ENCODE measurements at regions not wholly inside any gene's neighbourhood (a gene's known extent, or its start where the extent isn't known, plus 50 kb on each side); places are given as distances from the start of the nearest gene placed in this dataset.

DNA sequence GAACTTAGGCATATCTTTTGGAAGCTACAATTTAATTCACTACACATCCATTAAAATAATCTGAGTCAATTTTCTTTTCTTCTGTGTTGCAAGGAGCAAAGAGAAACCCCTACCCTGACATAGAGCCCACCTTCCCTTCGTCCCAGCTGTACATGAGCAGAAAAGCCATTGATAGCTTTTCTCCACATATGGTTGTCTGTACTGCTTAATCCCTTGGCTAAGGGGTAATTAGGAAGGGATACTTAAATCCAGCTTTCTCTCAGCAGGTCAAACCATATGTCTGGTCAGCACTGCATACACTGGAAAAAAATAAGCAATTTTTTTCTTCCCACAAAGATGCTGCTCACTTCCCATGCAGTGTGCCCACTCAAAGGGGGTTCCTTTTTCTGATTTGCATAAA, 94.7 kb upstream of the RAD23B start:
- TF ChIP-seq GATA3 (IDR thresholded peaks at IDR 0.05; ENCODE audit: low read depth, low read length) (no peak), GATA2 (IDR thresholded peaks at IDR 0.05; ENCODE audit: low read depth, low read length) (no peak)

GRCh38 chr9:107190061-107190935, 92.8 kb upstream of the RAD23B start:
- TF ChIP-seq GATA2 (IDR thresholded peaks at IDR 0.05; ENCODE audit: low read depth, low read length) (peak; percentile 64), GATA3 (IDR thresholded peaks at IDR 0.05; ENCODE audit: low read depth, low read length) (no peak)

DNA sequence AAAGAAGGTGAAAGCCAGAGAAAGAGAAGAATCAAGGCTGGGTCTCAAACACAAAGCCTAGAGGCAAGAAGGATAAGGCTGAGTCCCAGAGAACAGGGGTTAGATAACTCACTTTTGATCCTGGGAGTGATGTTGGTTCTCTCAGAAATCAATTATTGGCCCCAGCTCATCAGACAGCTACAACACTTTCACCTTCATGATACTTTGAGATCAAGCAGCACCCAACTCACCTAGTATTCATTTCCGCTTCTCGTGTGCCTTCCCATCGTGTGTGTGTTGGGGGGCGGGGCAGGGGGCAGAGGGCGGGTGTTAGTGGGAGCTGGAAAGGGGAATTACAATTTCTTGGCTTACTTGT, 92.2 kb upstream of the RAD23B start:
- TF ChIP-seq GATA3 (IDR thresholded peaks at IDR 0.05; ENCODE audit: low read depth, low read length), result no peak
- no peak for TF ChIP-seq GATA2 (IDR thresholded peaks at IDR 0.05; ENCODE audit: low read depth, low read length)

GRCh38 chr9:107193251-107193650, 89.8 kb upstream of the RAD23B start:
- TF ChIP-seq GATA3 (IDR thresholded peaks at IDR 0.05; ENCODE audit: low read depth, low read length) (no peak), GATA2 (IDR thresholded peaks at IDR 0.05; ENCODE audit: low read depth, low read length) (no peak)

DNA sequence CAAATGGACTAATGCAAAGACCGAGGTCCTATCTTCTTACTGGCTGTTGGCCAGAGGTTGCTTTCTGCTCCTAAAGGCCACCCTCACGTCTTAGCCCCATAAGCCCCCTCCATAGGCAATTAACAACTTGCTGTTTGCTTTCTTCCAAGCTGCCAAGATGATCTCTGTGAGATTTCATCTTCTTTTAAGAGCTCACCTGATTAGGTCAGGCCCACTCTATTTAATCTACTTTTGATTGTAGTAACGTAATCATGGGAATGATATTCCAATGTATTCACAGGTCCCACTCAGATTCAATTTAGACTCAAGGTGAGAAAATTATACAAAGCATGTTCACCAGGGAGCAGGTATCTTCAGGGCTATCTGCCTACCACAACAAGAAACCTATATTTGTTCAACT, 84.4 kb upstream of the RAD23B start:
- TF ChIP-seq GATA2 (IDR thresholded peaks at IDR 0.05; ENCODE audit: low read depth, low read length) (no peak), GATA3 (IDR thresholded peaks at IDR 0.05; ENCODE audit: low read depth, low read length) (no peak)

GRCh38 chr9:107208121-107208520, 75.0 kb upstream of the RAD23B start:
- TF ChIP-seq GATA2 (IDR thresholded peaks at IDR 0.05; ENCODE audit: low read depth, low read length) (no peak), GATA3 (IDR thresholded peaks at IDR 0.05; ENCODE audit: low read depth, low read length) (no peak)

DNA sequence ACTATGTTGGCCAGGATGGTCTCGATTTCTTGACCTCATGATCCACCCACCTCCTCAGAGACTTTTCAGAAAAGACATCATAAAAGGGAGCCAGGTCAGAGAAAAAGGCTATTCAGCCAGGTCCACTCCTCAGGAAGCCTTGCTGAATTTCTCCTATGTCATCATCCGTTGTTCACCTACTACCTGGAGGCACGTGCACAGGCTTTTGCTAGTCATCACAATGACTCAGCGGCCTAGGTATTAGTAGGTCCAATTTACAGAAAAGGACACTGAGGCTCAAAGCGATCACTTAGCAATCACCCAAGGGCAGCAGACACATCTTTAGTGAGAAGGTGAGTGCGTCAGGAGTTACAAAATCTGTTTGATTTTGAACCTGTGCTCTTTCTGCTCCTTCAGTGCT, 72.3 kb upstream of the RAD23B start:
- TF ChIP-seq GATA3 (IDR thresholded peaks at IDR 0.05; ENCODE audit: low read depth, low read length), result no peak
- no peak for TF ChIP-seq GATA2 (IDR thresholded peaks at IDR 0.05; ENCODE audit: low read depth, low read length)

DNA sequence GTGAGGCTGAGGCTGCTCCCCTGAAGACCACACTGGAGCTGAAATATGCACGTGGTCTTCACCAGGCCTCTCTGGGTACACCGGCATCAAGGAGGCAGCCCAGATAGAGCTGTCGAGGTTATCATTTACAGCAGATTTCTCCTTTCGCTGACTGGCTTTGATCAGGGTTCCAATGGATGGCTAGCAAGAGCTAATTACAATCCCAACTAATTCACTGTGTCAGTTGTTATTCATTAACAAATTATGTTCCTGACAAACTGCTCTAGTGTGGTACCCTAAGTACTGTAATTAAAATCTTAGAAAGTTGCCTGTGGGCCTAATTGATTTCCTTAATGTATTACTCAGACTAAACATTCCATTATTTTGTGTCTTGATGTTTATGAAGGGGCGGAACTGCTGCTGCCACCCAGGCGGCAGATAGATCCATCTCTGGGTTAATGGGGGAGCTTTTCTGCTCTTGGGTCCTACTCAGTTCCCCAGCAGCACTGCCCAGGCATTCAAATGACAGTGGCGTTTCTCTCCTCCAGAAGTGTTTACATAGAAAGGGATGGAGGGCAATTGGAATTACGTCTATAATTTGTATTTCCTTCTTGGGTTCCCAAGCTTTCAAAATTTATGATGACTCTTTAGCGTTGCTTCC, 71.7 kb upstream of the RAD23B start:
- TF ChIP-seq GATA2 (IDR thresholded peaks at IDR 0.05; ENCODE audit: low read depth, low read length) (no peak), GATA3 (IDR thresholded peaks at IDR 0.05; ENCODE audit: low read depth, low read length) (no peak)

GRCh38 chr9:107212613-107213012, 70.5 kb upstream of the RAD23B start:
- no peak for TF ChIP-seq GATA3 (IDR thresholded peaks at IDR 0.05; ENCODE audit: low read depth, low read length)
- TF ChIP-seq GATA2 (IDR thresholded peaks at IDR 0.05; ENCODE audit: low read depth, low read length), result no peak

- no peak for TF ChIP-seq GATA2 (IDR thresholded peaks at IDR 0.05; ENCODE audit: low read depth, low read length)
- TF ChIP-seq GATA3 (IDR thresholded peaks at IDR 0.05; ENCODE audit: low read depth, low read length), result no peak
Observed at GRCh38 chr9:107213080-107213479, 70.0 kb upstream of the RAD23B start.

GRCh38 chr9:107213561-107214028, 69.5 kb upstream of the RAD23B start:
- no peak for TF ChIP-seq GATA3 (IDR thresholded peaks at IDR 0.05; ENCODE audit: low read depth, low read length)
- no peak for TF ChIP-seq GATA2 (IDR thresholded peaks at IDR 0.05; ENCODE audit: low read depth, low read length)

DNA sequence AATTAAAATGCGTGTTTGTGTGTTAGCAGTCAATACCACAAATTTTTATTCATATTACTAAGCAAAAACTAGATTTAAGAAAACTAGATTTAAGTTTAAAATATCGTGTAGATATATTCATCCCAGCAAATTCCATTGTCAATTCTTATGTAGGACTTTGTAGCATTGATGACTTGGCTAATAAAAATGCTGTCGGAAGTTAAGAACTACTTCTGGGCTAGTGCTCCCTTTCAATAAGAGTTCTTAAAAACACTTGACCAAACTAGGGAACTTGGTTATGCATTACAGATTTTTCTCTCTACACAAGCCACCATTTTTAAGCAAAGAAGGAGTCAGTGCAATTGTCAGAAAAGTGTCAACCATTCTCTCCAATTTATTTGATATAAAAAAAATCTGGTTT, 68.7 kb upstream of the RAD23B start:
- TF ChIP-seq GATA2 (IDR thresholded peaks at IDR 0.05; ENCODE audit: low read depth, low read length), result no peak
- TF ChIP-seq GATA3 (IDR thresholded peaks at IDR 0.05; ENCODE audit: low read depth, low read length), result no peak

DNA sequence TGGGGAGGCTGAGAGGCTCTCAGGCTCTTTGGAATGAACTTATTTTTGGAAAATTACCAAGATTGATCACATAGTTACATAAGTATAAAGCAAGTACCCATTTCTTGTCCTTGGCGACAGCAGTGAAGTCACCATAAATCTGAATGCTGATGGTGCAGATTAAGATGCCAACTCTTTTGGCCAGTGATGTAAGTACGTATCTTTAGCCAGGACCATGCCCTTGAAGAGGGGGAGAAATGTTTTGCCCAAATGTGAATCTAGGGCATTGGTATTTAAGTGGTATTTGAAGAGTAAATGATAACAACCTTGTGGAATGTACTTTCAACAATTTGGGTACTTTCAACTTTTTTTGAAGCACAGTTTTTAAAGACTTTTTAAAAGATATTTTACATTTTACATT, 68.2 kb upstream of the RAD23B start:
- TF ChIP-seq GATA2 (IDR thresholded peaks at IDR 0.05; ENCODE audit: low read depth, low read length) (no peak), GATA3 (IDR thresholded peaks at IDR 0.05; ENCODE audit: low read depth, low read length) (no peak)

- TF ChIP-seq GATA3 (IDR thresholded peaks at IDR 0.05; ENCODE audit: low read depth, low read length) (no peak), GATA2 (IDR thresholded peaks at IDR 0.05; ENCODE audit: low read depth, low read length) (no peak)
Observed at GRCh38 chr9:107215381-107215780, 67.7 kb upstream of the RAD23B start.

DNA sequence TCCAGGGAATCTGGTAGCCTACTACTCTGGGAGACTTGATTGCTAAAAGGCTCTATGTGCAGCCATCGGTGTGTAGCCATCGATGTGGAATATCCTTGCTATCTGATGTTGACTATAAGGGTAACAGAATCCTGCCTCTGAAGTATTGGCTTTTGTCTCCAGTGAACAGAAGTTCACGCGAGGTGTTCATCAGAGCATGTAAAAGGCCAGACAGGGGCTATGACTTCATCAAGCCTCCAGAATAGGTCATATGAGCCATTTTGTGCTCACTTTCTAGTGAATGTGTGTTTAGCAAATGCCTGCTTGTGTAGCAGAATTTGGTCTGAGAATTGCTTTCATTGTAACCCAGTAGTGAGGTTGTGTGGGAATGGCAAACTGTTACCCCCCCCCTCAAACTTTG, 66.8 kb upstream of the RAD23B start:
- TF ChIP-seq GATA2 (IDR thresholded peaks at IDR 0.05; ENCODE audit: low read depth, low read length) (no peak), GATA3 (IDR thresholded peaks at IDR 0.05; ENCODE audit: low read depth, low read length) (no peak)
